Lower leg skin (tissue), 4 donors: ENCODE measurements at regions not wholly inside any gene's neighbourhood (a gene's known extent, or its start where the extent isn't known, plus 50 kb on each side); places are given as distances from the start of the nearest gene placed in this dataset.

Source experiments
- DNase-seq, 2 donors: peaks; one replicate each; pipeline ENCODE4 v3.0.0-alpha.2; 2019; ENCODE audit warnings: low spot score in 2 of 2
- H3K4me3 ChIP-seq: fragments of 200-600 bp; sonication (generic); 2 replicates; pipeline ENCODE4 v1.5.1; 2017; ENCODE audit warnings: mild to moderate bottlenecking, low read depth; ENCODE audit not compliant: poor library complexity, severe bottlenecking
- CTCF ChIP-seq, 3 donors: fragments of 450-650 bp; IDR thresholded peaks; one replicate each; pipeline ENCODE4 v1.5.1; 2016; ENCODE audit warnings: antibody characterized with exemption in 3 of 3, mild to moderate bottlenecking in 3 of 3, moderate library complexity in 2 of 3
- POLR2A ChIP-seq, 2 donors: fragments of 450-650 bp; IDR thresholded peaks; one replicate each; pipeline ENCODE4 v1.6.1; 2016 to 2017; ENCODE audit warnings: antibody characterized with exemption in 2 of 2, mild to moderate bottlenecking in 1 of 2, moderate library complexity in 1 of 2
- WGBS, 2 donors: methylation state at CpG; one replicate each; pipeline ENCODE4 v1.1.5; 2018; 5-methylcytosine and 5-hydroxymethylcytosine counted together
- intact Hi-C: fragments of 100-400 bp; cut with DNase I; formaldehyde crosslinking; loops from one replicate; pipeline ENCODE4 v1.15.0; 2023; ENCODE audit warnings: low total_unique reads

DNA sequence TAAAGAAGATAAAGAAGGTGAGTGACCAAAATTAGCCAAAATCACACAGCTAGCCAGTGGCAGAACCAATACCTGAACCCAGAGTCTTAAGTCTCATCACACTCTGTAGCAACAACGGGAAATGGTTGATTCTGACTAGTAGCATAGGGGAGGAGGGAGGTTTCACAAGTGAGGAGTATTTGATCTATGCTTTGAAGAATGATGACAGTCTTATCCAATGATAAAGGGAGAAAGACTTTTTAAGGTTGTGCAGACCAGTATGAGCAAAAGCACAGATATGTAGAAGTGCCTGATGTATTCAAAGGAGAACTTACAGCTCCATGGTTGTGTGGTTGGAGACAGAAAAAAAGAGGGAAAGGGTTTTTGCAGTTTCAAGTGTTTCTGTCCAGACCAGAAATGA, 50.7 kb upstream of the LINC00305 start:
- TF ChIP-seq CTCF (IDR thresholded peaks at IDR 0.05) (no peak), POLR2A (IDR thresholded peaks at IDR 0.05) (no peak)
- WGBS, 2 donors, result 86 to 92% methylated on average over 1 of the region's 1 CpG
- DNase-seq, result no peak
- intact Hi-C loops, result no loop called here
- H3K4me3 ChIP-seq, result no peak overlapping the region
